ENCODE measurements at regions not wholly inside any gene's neighbourhood (a gene's known extent, or its start where the extent isn't known, plus 50 kb on each side); places are given as distances from the start of the nearest gene placed in this dataset.

DNA sequence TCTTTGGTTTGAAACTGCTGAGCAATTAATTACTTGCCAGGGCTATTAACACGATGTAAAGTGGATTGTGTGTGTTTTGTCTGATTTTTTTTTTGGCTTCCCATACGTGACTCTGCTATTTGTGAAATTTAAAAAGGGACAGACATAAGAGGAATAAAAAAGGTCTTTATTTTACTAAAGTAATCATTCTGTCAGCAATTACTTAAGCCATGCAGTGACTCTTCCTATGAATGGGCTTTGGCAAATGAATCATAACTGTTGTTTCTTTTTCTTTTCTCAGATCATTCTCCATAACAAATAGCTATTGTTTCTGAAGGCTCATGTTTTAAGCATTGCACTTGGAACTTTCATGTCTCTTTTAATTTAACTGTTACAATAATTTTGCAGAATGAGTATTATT is 461.3 kb upstream of the RORB start (continued):
- TF ChIP-seq, protein P1, sequence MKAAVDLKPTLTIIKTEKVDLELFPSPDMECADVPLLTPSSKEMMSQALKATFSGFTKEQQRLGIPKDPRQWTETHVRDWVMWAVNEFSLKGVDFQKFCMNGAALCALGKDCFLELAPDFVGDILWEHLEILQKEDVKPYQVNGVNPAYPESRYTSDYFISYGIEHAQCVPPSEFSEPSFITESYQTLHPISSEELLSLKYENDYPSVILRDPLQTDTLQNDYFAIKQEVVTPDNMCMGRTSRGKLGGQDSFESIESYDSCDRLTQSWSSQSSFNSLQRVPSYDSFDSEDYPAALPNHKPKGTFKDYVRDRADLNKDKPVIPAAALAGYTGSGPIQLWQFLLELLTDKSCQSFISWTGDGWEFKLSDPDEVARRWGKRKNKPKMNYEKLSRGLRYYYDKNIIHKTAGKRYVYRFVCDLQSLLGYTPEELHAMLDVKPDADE (IDR thresholded peaks at IDR 0.05): no peak
- no peak for TF ChIP-seq POLR2AphosphoS5 (IDR thresholded peaks at IDR 0.05; ENCODE audit: low read depth)
- TF ChIP-seq, protein P2, sequence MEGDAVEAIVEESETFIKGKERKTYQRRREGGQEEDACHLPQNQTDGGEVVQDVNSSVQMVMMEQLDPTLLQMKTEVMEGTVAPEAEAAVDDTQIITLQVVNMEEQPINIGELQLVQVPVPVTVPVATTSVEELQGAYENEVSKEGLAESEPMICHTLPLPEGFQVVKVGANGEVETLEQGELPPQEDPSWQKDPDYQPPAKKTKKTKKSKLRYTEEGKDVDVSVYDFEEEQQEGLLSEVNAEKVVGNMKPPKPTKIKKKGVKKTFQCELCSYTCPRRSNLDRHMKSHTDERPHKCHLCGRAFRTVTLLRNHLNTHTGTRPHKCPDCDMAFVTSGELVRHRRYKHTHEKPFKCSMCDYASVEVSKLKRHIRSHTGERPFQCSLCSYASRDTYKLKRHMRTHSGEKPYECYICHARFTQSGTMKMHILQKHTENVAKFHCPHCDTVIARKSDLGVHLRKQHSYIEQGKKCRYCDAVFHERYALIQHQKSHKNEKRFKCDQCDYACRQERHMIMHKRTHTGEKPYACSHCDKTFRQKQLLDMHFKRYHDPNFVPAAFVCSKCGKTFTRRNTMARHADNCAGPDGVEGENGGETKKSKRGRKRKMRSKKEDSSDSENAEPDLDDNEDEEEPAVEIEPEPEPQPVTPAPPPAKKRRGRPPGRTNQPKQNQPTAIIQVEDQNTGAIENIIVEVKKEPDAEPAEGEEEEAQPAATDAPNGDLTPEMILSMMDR (conservative IDR thresholded peaks at IDR 0.05; ENCODE audit: low read depth in 2 of 2): no peak

DNA sequence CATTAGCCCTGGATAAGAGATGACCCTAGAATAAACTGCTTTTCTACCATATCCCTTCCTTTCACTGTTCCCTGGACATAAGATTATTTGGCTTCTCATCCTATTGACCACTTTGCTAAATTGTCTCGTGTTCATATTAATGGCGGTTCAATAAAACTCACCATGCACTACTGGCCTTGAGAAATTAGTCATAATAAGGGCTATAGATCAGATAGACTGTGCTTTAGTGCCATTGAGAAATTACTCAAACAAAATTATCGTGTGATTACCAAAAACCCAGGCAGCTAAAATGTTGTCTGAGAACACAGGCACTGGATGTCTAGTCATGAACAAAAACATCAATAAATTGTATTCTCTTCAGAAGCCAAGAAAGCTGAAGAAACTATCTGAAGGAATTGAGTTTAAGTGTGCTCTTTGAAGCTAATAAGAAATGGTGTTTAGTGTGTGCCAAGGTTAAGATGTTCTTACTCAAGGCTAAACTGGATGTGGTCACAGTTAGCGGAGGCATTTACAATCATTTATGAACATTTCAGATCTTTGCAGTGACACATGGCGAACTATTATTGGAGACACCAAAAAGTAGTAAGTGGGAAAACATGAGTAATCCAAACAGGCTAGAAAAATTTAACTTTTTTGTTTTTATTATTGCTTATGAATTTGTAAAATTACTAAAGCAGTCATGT is 460.4 kb upstream of the RORB start:
- Mint-ChIP-seq H3K4me1 (peaks cover 18% of the 10 kb centered on the region), H3K36me3 (ENCODE audit: low read depth) (no peaks in the 10 kb centered on the region), H3K27me3 (ENCODE audit: insufficient read depth, low read depth, poor library complexity) (no peaks in the 10 kb centered on the region), H3K27ac (peak overlapping the region; percentile 58; the same call in 1 of the 2 replicates), H3K9me3 (no peaks in the 10 kb centered on the region), H3K4me3 (no peak overlapping the region)
- H3K79me2 ChIP-seq (replicated peaks; ENCODE audit: insufficient read depth): no peaks in the 10 kb centered on the region
- no peaks in the 10 kb centered on the region for H3K36me3 ChIP-seq (ENCODE audit: insufficient read depth)
- H3K27ac ChIP-seq (ENCODE audit: low read depth): no peak overlapping the region
- H3K4me3 ChIP-seq: no peak overlapping the region
- no peak for TF ChIP-seq ZNF462 (CRISPR knock-in tag; IDR thresholded peaks at IDR 0.05)
- no peak for TF ChIP-seq JUNB (IDR thresholded peaks at IDR 0.05; ENCODE audit: unreplicated experiment)
- TF ChIP-seq REST (IDR thresholded peaks at IDR 0.05; ENCODE audit: unreplicated experiment): no peak
- no peak for DNase-seq (ENCODE audit: low spot score)
- H3F3A ChIP-seq (replicated peaks; ENCODE audit: low read depth): no peaks in the 10 kb centered on the region
- H3K4me1 ChIP-seq (ENCODE audit: insufficient read depth): peaks cover 29% of the 10 kb centered on the region
- H3K9me2 ChIP-seq (ENCODE audit: insufficient read depth): no peaks in the 10 kb centered on the region
- no peak overlapping the region for H3K4me2 ChIP-seq
- ATAC-seq: no peak
- H3K27me3 ChIP-seq (ENCODE audit: insufficient read depth): no peaks in the 10 kb centered on the region
- no peaks in the 10 kb centered on the region for H4K20me1 ChIP-seq (replicated peaks; ENCODE audit: insufficient read depth)
- no peak overlapping the region for H2AFZ ChIP-seq
